GM23338 (cell line): ENCODE measurements at regions not wholly inside any gene's neighbourhood (a gene's known extent, or its start where the extent isn't known, plus 50 kb on each side); places are given as distances from the start of the nearest gene placed in this dataset.

Experiments
- ATAC-seq: fragments of 200-7000 bp; cut with Tn5 transposase; 3 replicates; pipeline ENCODE4 v1.9.1; 2020
- DNase-seq: peaks from one replicate; pipeline ENCODE4 v3.0.0-alpha.2; 2015; ENCODE audit warnings: low spot score
- H2AFZ ChIP-seq: fragments of 200-600 bp; sonication (generic); 2 replicates; pipeline ENCODE4 v1.8.0; 2016; ENCODE audit warnings: antibody characterized with exemption, mild to moderate bottlenecking, moderate library complexity
- H3F3A ChIP-seq: fragments of 200-600 bp; sonication (generic); replicated peaks from 2 replicates; pipeline ENCODE4 v1.8.0; 2017; ENCODE audit warnings: antibody characterized with exemption, mixed run types, low read depth
- H3K27ac ChIP-seq: fragments of 200-600 bp; sonication (generic); 2 replicates; pipeline ENCODE4 v1.6.1; 2016; ENCODE audit warnings: low read depth
- H3K27me3 ChIP-seq: fragments of 200-600 bp; sonication (generic); 2 replicates; pipeline ENCODE4 v1.8.0; 2016; ENCODE audit warnings: mild to moderate bottlenecking, mixed run types, moderate library complexity; ENCODE audit not compliant: insufficient read depth
- H3K36me3 ChIP-seq: fragments of 200-600 bp; sonication (generic); 2 replicates; pipeline ENCODE4 v1.8.0; 2016; ENCODE audit warnings: mild to moderate bottlenecking; ENCODE audit not compliant: insufficient read depth
- H3K4me1 ChIP-seq: fragments of 200-600 bp; sonication (generic); 2 replicates; pipeline ENCODE4 v1.8.0; 2016; ENCODE audit warnings: mild to moderate bottlenecking, moderate library complexity; ENCODE audit not compliant: insufficient read depth
- H3K4me2 ChIP-seq: fragments of 200-600 bp; sonication (generic); 2 replicates; pipeline ENCODE4 v1.7.1; 2017; ENCODE audit warnings: mixed run types
- H3K4me3 ChIP-seq: fragments of 200-600 bp; sonication (generic); 2 replicates; pipeline ENCODE4 v1.6.1; 2016; ENCODE audit warnings: mixed run types
- H3K79me2 ChIP-seq: fragments of 200-600 bp; sonication (generic); replicated peaks from 2 replicates; pipeline ENCODE4 v1.8.0; 2017; ENCODE audit warnings: mild to moderate bottlenecking; ENCODE audit not compliant: insufficient read depth
- H3K9me2 ChIP-seq: fragments of 200-600 bp; sonication (generic); 2 replicates; pipeline ENCODE4 v1.8.0; 2017; ENCODE audit not compliant: insufficient read depth
- H4K20me1 ChIP-seq: fragments of 200-600 bp; sonication (generic); replicated peaks from 2 replicates; pipeline ENCODE4 v1.8.0; 2017; ENCODE audit warnings: mild to moderate bottlenecking; ENCODE audit not compliant: insufficient read depth
- H3K27ac Mint-ChIP-seq: 2 replicates; pipeline ENCODE4 v1.8.0; 2020; ENCODE audit warnings: inconsistent platforms, mild to moderate bottlenecking, moderate library complexity, mixed read lengths
- H3K27me3 Mint-ChIP-seq: 3 replicates; pipeline ENCODE4 v1.8.0; 2022; ENCODE audit warnings: low read depth, mild to moderate bottlenecking, moderate library complexity, mixed read lengths, inconsistent platforms; ENCODE audit not compliant: insufficient read depth, poor library complexity
- H3K36me3 Mint-ChIP-seq: 3 replicates; pipeline ENCODE4 v1.8.0; 2021; ENCODE audit warnings: low read depth, mild to moderate bottlenecking, inconsistent platforms, moderate library complexity, mixed read lengths
- H3K4me1 Mint-ChIP-seq: 3 replicates; pipeline ENCODE4 v1.8.0; 2020; ENCODE audit warnings: mild to moderate bottlenecking, inconsistent platforms, mixed read lengths
- H3K4me3 Mint-ChIP-seq: 3 replicates; pipeline ENCODE4 v1.8.0; 2021; ENCODE audit warnings: moderate library complexity, mild to moderate bottlenecking, inconsistent platforms, mixed read lengths
- H3K9me3 Mint-ChIP-seq: 3 replicates; pipeline ENCODE4 v1.8.0; 2020; ENCODE audit warnings: moderate library complexity, mild to moderate bottlenecking, inconsistent platforms, mixed read lengths
- ETS1 ChIP-seq: IDR thresholded peaks from 2 replicates; pipeline ENCODE4 v1.6.1; 2016; ENCODE audit warnings: antibody characterized with exemption
- EZH2 ChIP-seq: fragments of 200-600 bp; sonication (generic); IDR thresholded peaks from one replicate; pipeline ENCODE4 v1.8.0; 2017; ENCODE audit warnings: antibody characterized with exemption, mild to moderate bottlenecking, low read depth; ENCODE audit not compliant: unreplicated experiment
- POLR2AphosphoS5 ChIP-seq: IDR thresholded peaks from 2 replicates; pipeline ENCODE4 v1.6.1; 2016; ENCODE audit warnings: antibody characterized with exemption, low read depth
- STAT1 ChIP-seq: IDR thresholded peaks from one replicate; pipeline ENCODE4 v1.6.1; 2016; ENCODE audit warnings: antibody characterized with exemption; ENCODE audit not compliant: unreplicated experiment
- ZNF462 ChIP-seq: fragments of 250-450 bp; sonication (Bioruptor Pico); IDR thresholded peaks from 2 replicates; pipeline ENCODE4 v1.5.0; 2020; ENCODE audit warnings: mild to moderate bottlenecking, moderate library complexity

- no peak for TF ChIP-seq ZNF462 (CRISPR knock-in tag)
- no peak for TF ChIP-seq POLR2AphosphoS5
- no peak for TF ChIP-seq EZH2
- no peak for TF ChIP-seq STAT1
- TF ChIP-seq ETS1 = no peak
Observed at GRCh38 chr9:25562101-25562500, 116.1 kb downstream of the TUSC1 start (continued).

- DNase-seq (no peak), ATAC-seq (no peak)
- Histone ChIP-seq H3K9me2 (no peaks in the 10 kb centered on the region), H3K27me3 (no peaks in the 10 kb centered on the region), H3F3A (no peaks in the 10 kb centered on the region), H3K4me2 (no peak overlapping the region), H4K20me1 (no peaks in the 10 kb centered on the region), H3K4me3 (no peak overlapping the region), H3K36me3 (no peaks in the 10 kb centered on the region), H2AFZ (no peak overlapping the region), H3K4me1 (no peaks in the 10 kb centered on the region), H3K27ac (no peak overlapping the region), H3K79me2 (no peaks in the 10 kb centered on the region)
- H3K9me3 Mint-ChIP-seq = no peaks in the 10 kb centered on the region
- no peak overlapping the region for H3K4me3 Mint-ChIP-seq
- no peaks in the 10 kb centered on the region for H3K36me3 Mint-ChIP-seq
- H3K4me1 Mint-ChIP-seq = peaks cover 3% of the 10 kb centered on the region; the same call in 2 of the 3 replicates
- TF ChIP-seq POLR2AphosphoS5 (no peak), ETS1 (no peak)
- no peaks in the 10 kb centered on the region for H3K27me3 Mint-ChIP-seq
- no peak overlapping the region for H3K27ac Mint-ChIP-seq
Observed at GRCh38 chr9:25557645-25558300, 120.5 kb downstream of the TUSC1 start.
